Urothelium cell line (cell line): ENCODE measurements at regions not wholly inside any gene's neighbourhood (a gene's known extent, or its start where the extent isn't known, plus 50 kb on each side); places are given as distances from the start of the nearest gene placed in this dataset.
"Not testable (repeated sequence)": the region's sequence is repeated elsewhere in the genome, so short reads cannot be mapped to it uniquely, and the experiment has no call there.

ENCODE experiments used
- DNase-seq: peaks from one replicate; pipeline ENCODE4 v3.0.0; 2011; ENCODE audit warnings: low spot score, mixed read lengths
- FAIRE-seq: peaks from 2 replicates; lab custom pipeline; 2011; peaks lifted over from hg19 to GRCh38; lab: Jason Lieb, UNC

DNA sequence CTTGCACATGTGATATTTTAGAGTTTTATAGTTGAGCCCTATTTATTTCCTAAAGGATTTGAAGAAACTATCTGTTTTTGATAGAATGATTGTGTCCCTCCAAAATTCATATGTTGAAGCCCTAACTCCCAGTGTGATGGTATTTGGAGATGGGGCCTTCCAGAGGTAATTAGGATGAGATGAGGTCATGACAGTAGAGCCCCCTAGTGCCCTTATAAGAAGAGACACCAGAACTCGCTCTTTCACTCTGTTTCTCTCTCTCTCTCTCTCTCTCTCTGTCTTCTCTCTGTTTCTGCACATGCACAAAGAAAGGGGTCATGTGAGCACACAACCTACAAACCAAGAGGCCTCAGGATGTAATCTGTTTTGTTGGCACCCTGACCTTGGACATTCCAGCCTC, 921.9 kb upstream of the DIAPH2 start:
- peak; percentile 1 for DNase-seq
- FAIRE-seq, result no peak

GRCh38 chrX:95764972-95765451, 919.6 kb upstream of the DIAPH2 start:
- FAIRE-seq, result no peak
- DNase-seq, result peak; percentile 17

DNA sequence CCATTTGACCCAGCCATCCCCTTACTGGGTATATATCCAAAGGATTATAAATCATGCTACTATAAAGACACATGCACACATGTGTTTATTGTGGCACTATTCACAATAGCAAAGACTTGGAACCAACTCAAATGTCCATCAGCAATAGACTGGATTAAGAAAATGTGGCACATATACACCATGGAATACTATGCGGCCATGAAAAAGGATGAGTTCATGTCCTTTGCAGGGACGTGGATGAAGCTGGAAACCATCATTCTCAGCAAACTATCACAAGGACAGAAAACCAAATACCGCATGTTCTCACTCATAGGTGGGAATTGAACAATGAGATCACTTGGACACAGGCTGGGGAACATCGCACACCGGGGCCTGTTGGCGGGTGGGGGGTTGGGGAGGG, 913.4 kb upstream of the DIAPH2 start:
- not testable (repeated sequence) for FAIRE-seq, DNase-seq

- DNase-seq (no peak), FAIRE-seq (no peak)
Measured at GRCh38 chrX:95791876-95792275, 892.8 kb upstream of the DIAPH2 start.

- FAIRE-seq (no peak), DNase-seq (no peak)
Measured at GRCh38 chrX:95797344-95797743, 887.3 kb upstream of the DIAPH2 start.

GRCh38 chrX:95823796-95824195, 860.8 kb upstream of the DIAPH2 start:
- FAIRE-seq, result no peak
- DNase-seq, result no peak

- FAIRE-seq, result no peak
- no peak for DNase-seq
Measured at GRCh38 chrX:95835223-95835622, 849.4 kb upstream of the DIAPH2 start.

DNA sequence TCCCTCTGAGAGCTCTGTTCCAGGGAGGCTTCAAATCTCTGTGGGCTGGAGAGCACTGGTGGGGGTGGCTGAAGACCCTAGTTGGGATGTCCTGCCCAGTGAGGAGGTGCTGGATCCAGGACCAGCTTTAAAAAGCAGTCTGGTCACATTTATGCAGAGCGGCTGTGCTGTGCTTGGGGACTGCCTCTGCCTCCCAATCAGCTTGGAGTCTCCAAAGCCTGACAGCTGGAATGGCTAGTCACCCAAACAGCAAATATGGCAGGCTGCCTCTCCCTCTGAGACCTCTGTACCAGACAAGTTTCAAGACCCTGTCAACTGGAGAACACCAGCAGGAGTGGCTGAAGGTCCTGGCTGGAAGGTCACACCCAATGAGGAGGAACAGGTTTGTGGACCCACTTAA, 848.1 kb upstream of the DIAPH2 start:
- FAIRE-seq, result no peak
- no peak for DNase-seq

GRCh38 chrX:95841863-95842262, 842.8 kb upstream of the DIAPH2 start:
- DNase-seq, result no peak
- no peak for FAIRE-seq

DNA sequence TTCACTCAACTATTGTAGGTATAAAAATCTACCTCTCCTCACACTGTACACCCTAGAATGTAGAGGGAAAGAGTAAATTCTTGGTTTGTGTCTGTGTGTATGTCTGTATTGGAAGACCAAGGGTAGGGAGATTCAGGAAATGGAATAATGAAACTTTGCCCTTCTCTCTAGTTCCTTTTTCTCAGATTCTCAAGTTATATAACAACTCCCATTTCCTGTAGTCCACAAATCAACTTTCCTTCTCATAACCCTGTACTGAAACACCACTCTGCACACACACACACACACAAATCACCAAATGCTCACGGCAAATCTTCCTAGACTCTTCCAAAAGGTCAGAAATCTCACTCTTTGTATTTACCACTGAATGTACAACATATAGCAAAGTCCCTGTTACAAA, 824.5 kb upstream of the DIAPH2 start:
- DNase-seq, result no peak
- FAIRE-seq, result no peak

- no peak for FAIRE-seq
- DNase-seq, result no peak
Measured at GRCh38 chrX:95875661-95876060, 809.0 kb upstream of the DIAPH2 start.

- FAIRE-seq (no peak), DNase-seq (no peak)
Measured at GRCh38 chrX:95878874-95879273, 805.8 kb upstream of the DIAPH2 start.

- DNase-seq (no peak), FAIRE-seq (no peak)
Measured at GRCh38 chrX:95884186-95884585, 800.5 kb upstream of the DIAPH2 start.

- no peak for FAIRE-seq
- no peak for DNase-seq
Measured at GRCh38 chrX:95885074-95885473, 799.6 kb upstream of the DIAPH2 start.

- FAIRE-seq, result no peak
- DNase-seq, result no peak
Measured at GRCh38 chrX:95889279-95889678, 795.4 kb upstream of the DIAPH2 start.

GRCh38 chrX:95893636-95894035, 791.0 kb upstream of the DIAPH2 start:
- DNase-seq, result no peak
- FAIRE-seq, result no peak

- FAIRE-seq, result no peak
- DNase-seq, result no peak
Measured at GRCh38 chrX:95903490-95903889, 781.2 kb upstream of the DIAPH2 start.

GRCh38 chrX:95903975-95904374, 780.7 kb upstream of the DIAPH2 start:
- no peak for FAIRE-seq
- DNase-seq, result no peak

DNA sequence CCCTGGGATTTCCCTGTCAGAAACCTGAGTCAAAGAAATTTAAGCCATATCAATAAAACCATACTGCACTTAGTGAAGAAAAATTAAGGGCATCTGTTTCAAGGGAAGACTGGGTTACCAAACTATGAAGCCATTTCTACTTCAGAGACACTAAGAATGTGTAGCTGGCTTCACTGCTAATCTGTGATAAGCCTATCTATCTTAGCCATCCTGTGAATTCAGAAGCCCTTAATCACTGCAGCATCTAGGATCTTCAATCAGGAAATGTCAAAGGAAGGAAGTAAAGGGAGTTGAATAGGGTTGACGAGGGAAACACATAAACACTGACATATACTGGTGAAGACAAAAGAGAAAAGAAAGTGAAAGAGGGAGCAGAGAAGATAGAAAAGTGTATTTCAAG, 777.6 kb upstream of the DIAPH2 start:
- FAIRE-seq (no peak), DNase-seq (no peak)

GRCh38 chrX:95911062-95911461, 773.6 kb upstream of the DIAPH2 start:
- no peak for DNase-seq
- FAIRE-seq, result no peak

DNA sequence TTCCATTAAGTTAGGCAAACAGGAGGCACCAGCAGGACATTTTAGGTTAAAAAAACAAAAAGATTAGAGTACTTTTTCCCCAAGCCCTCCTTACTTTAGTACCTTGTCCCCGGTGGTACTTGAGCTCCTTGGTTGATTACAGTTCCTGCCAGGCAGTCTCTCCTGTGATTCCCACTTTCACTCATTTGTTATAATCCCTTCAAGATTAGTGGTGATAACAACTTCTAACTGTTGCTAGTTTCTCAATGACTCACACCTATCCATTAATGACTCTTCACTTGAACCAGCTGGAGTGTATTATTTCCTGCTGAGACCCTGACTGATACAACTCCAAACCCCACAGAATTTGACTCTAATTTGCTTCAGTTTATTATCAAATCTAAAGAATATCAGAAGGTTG, 765.0 kb upstream of the DIAPH2 start:
- FAIRE-seq, result no peak
- no peak for DNase-seq

- FAIRE-seq, result no peak
Measured at GRCh38 chrX:95945528-95945927, 739.1 kb upstream of the DIAPH2 start.

DNA sequence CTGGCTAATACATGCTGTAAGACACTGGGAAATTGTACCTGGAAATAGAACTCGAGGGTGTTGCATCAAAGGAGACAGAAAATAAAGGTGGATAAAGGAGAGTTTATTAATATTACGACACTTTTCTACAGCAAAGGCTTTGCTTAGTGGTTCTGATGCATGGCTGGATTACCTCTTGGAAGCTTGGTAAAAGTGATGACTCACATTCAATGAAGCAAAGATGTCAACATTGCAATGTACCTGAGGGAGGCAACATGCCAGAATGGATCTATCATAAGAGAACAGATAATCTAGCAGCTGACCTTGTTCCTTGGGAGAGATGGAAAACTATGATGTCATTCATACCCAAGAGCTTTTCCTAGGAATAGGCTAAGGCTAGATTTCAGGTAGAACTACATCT, 735.1 kb upstream of the DIAPH2 start:
- DNase-seq (no peak), FAIRE-seq (no peak)

More at GRCh38 chrX:95945528-95945927, 739.1 kb upstream of the DIAPH2 start:
- DNase-seq, result no peak

DNA sequence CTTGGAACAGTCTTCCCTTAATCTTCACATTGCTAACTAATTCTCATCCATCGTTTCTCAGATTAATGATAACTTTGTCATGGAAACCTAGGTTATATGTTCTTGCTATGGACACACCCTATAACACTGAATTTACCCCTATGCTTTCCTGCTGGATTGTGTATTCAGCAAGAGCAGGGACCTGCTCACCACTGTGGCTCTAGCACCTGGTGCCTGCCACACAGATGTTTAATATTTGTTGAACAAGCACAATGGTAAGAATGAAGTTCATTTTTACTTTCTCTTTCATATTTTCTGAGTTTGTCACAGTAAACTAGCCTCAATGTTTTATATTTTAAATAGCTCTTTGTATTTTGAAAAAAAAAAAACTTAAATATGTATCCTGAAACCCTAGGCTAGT, 734.0 kb upstream of the DIAPH2 start:
- FAIRE-seq, result no peak
- DNase-seq, result no peak
